ENCODE measurements at regions not wholly inside any gene's neighbourhood (a gene's known extent, or its start where the extent isn't known, plus 50 kb on each side); places are given as distances from the start of the nearest gene placed in this dataset.

- Histone ChIP-seq H3K27ac (ENCODE audit: low read depth, low read length, poor library complexity, severe bottlenecking) (no peak overlapping the region), H3K9me3 (ENCODE audit: low read depth, low read length, poor library complexity, severe bottlenecking) (no peaks in the 10 kb centered on the region), H3K27me3 (replicated peaks; ENCODE audit: insufficient read depth, low read depth, low read length, poor library complexity) (no peaks in the 10 kb centered on the region), H3K36me3 (ENCODE audit: insufficient read depth, low read length, poor library complexity, severe bottlenecking) (no peaks in the 10 kb centered on the region), H3K4me1 (ENCODE audit: insufficient read depth, low read length, poor library complexity, severe bottlenecking) (no peaks in the 10 kb centered on the region), H3K4me3 (ENCODE audit: low read depth, low read length, poor library complexity, severe bottlenecking) (no peak overlapping the region)
- TF ChIP-seq CTCF (conservative IDR thresholded peaks at IDR 0.05; ENCODE audit: low read depth, low read length) (no peak), EZH2 (IDR thresholded peaks at IDR 0.05; ENCODE audit: borderline replicate concordance, low read depth, low read length, poor library complexity, severe bottlenecking) (no peak)
- POLR2A ChIA-PET (ENCODE audit: low non-redundant PET) = no interaction called here
- CTCF ChIA-PET = no interaction called here
- intact Hi-C loops (cut with micrococcal nuclease; ENCODE audit: unreplicated experiment) = no loop called here
- DNase-seq (ENCODE audit: low spot score) = no peak
- BruUV-seq (replicated peaks) = no TSS peak
These were observed 128.0 kb downstream of the OMA1 start for GRCh38 chr1:58418283-58419228.

- POLR2A ChIA-PET (ENCODE audit: low non-redundant PET) = no interaction called here
- Histone ChIP-seq H3K36me3 (ENCODE audit: insufficient read depth, low read length, poor library complexity, severe bottlenecking) (no peaks in the 10 kb centered on the region), H3K4me3 (ENCODE audit: low read depth, low read length, poor library complexity, severe bottlenecking) (no peak overlapping the region), H3K4me1 (ENCODE audit: insufficient read depth, low read length, poor library complexity, severe bottlenecking) (peaks cover 3% of the 10 kb centered on the region), H3K27ac (ENCODE audit: low read depth, low read length, poor library complexity, severe bottlenecking) (no peak overlapping the region), H3K27me3 (replicated peaks; ENCODE audit: insufficient read depth, low read depth, low read length, poor library complexity) (no peaks in the 10 kb centered on the region), H3K9me3 (ENCODE audit: low read depth, low read length, poor library complexity, severe bottlenecking) (no peaks in the 10 kb centered on the region)
- no peak for TF ChIP-seq CTCF (conservative IDR thresholded peaks at IDR 0.05; ENCODE audit: low read depth, low read length)
- no peak for TF ChIP-seq EZH2 (IDR thresholded peaks at IDR 0.05; ENCODE audit: borderline replicate concordance, low read depth, low read length, poor library complexity, severe bottlenecking)
- intact Hi-C loops (cut with micrococcal nuclease; ENCODE audit: unreplicated experiment) = no loop called here
- CTCF ChIA-PET = no interaction called here
- DNase-seq (ENCODE audit: low spot score) = no peak
- no TSS peak for BruUV-seq (replicated peaks)
These were observed 134.4 kb downstream of the OMA1 start for GRCh38 chr1:58412071-58412580.

GRCh38 chr1:58409890-58410289, 136.6 kb downstream of the OMA1 start:
- no peak for DNase-seq (ENCODE audit: low spot score)
- TF ChIP-seq CTCF (conservative IDR thresholded peaks at IDR 0.05; ENCODE audit: low read depth, low read length) = no peak
- no peak for TF ChIP-seq EZH2 (IDR thresholded peaks at IDR 0.05; ENCODE audit: borderline replicate concordance, low read depth, low read length, poor library complexity, severe bottlenecking)
- intact Hi-C loops (cut with micrococcal nuclease; ENCODE audit: unreplicated experiment) = no loop called here
- POLR2A ChIA-PET (ENCODE audit: low non-redundant PET) = no interaction called here
- H3K4me1 ChIP-seq (ENCODE audit: insufficient read depth, low read length, poor library complexity, severe bottlenecking) = peaks cover 3% of the 10 kb centered on the region
- H3K9me3 ChIP-seq (ENCODE audit: low read depth, low read length, poor library complexity, severe bottlenecking) = no peaks in the 10 kb centered on the region
- CTCF ChIA-PET = no interaction called here
- no TSS peak for BruUV-seq (replicated peaks)
- no peak overlapping the region for H3K4me3 ChIP-seq (ENCODE audit: low read depth, low read length, poor library complexity, severe bottlenecking)
- no peak overlapping the region for H3K27ac ChIP-seq (ENCODE audit: low read depth, low read length, poor library complexity, severe bottlenecking)
- H3K36me3 ChIP-seq (ENCODE audit: insufficient read depth, low read length, poor library complexity, severe bottlenecking) = no peaks in the 10 kb centered on the region
- no peaks in the 10 kb centered on the region for H3K27me3 ChIP-seq (replicated peaks; ENCODE audit: insufficient read depth, low read depth, low read length, poor library complexity)
